ENCODE measurements at regions not wholly inside any gene's neighbourhood (a gene's known extent, or its start where the extent isn't known, plus 50 kb on each side); places are given as distances from the start of the nearest gene placed in this dataset.
A peak's percentile ranks its signal among the peaks of the same experiment; 100 is the strongest.

GRCh38 chr14:56976211-56976610 lies 165.9 kb upstream of the OTX2 start (continued):
- TF ChIP-seq AHDC1 (CRISPR knock-in tag; IDR thresholded peaks at IDR 0.05; ENCODE audit: borderline replicate concordance) (peak; percentile 40; the same call in 1 of the 2 replicates), CENPT (CRISPR knock-in tag; IDR thresholded peaks at IDR 0.05; ENCODE audit: low read depth) (no peak), ZNF710 (CRISPR knock-in tag; IDR thresholded peaks at IDR 0.05; ENCODE audit: borderline replicate concordance) (peak; percentile 85; the same call in 1 of the 2 replicates), TAF15 (IDR thresholded peaks at IDR 0.05; ENCODE audit: low read depth, low read length, poor library complexity, severe bottlenecking) (no peak), ARID3A (IDR thresholded peaks at IDR 0.05; ENCODE audit: low read depth, low read length) (peak; percentile 31; the same call in 1 of the 2 replicates), MAFK (conservative IDR thresholded peaks at IDR 0.05 in 1 of 2, IDR thresholded peaks at IDR 0.05 in 1 of 2; ENCODE audit: low read length in 2 of 2) (peak in 1 of 2 experiments; percentile 15; a peak in 1 of 4 replicates), ZFP36 (IDR thresholded peaks at IDR 0.05; ENCODE audit: borderline replicate concordance, low read depth, low read length, partially characterized antibody) (no peak), GABPB1 (CRISPR knock-in tag; IDR thresholded peaks at IDR 0.05) (no peak), FOXP4 (CRISPR knock-in tag; IDR thresholded peaks at IDR 0.05) (0 out of 2 replicates have a peak, but pooled peaks have one; percentile 30), ZNF430 (CRISPR knock-in tag; IDR thresholded peaks at IDR 0.05) (no peak), ZFP37 (CRISPR knock-in tag; IDR thresholded peaks at IDR 0.05; ENCODE audit: borderline replicate concordance) (no peak), ZBTB7A (CRISPR knock-in tag; IDR thresholded peaks at IDR 0.05) (no peak), RARA (CRISPR knock-in tag; IDR thresholded peaks at IDR 0.05) (peak; percentile 70), ZNF512 (CRISPR knock-in tag; IDR thresholded peaks at IDR 0.05) (peak; percentile 89), REL (CRISPR knock-in tag; conservative IDR thresholded peaks at IDR 0.05) (no peak), ZNF678 (CRISPR knock-in tag; IDR thresholded peaks at IDR 0.05) (no peak), ZNF792 (CRISPR knock-in tag; IDR thresholded peaks at IDR 0.05) (no peak)

All from HepG2 (cell line).